Colon (tissue), 2 donors: ENCODE measurements at regions not wholly inside any gene's neighbourhood (a gene's known extent, or its start where the extent isn't known, plus 50 kb on each side); places are given as distances from the start of the nearest gene placed in this dataset.
"Not testable (repeated sequence)": the region's sequence is repeated elsewhere in the genome, so short reads cannot be mapped to it uniquely, and the experiment has no call there.

Experiments
- FAIRE-seq: peaks from 2 replicates; lab custom pipeline; 2012; peaks lifted over from hg19 to GRCh38; lab: Jason Lieb, UNC
- donor health status: control.
- donor health status: control.

DNA sequence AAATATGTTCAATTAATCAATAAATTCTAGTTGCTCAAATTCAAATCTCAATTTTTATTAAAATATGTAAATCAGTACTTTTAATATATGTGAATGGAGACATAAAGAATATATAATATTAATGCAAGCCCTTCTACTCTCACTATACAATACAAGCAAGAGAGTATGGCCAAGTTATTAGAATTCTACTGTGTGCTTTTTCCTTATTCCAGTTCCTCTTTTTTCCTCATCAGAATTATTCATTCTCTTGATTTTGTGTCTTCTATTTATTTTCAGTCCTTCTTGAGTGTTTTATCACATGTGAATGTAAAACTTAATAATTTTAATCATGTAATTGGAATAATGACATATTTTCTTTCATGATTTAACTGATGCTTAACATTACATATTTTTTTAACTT lies 276.8 kb downstream of the PCDH20 start:
- FAIRE-seq, result no peak

DNA sequence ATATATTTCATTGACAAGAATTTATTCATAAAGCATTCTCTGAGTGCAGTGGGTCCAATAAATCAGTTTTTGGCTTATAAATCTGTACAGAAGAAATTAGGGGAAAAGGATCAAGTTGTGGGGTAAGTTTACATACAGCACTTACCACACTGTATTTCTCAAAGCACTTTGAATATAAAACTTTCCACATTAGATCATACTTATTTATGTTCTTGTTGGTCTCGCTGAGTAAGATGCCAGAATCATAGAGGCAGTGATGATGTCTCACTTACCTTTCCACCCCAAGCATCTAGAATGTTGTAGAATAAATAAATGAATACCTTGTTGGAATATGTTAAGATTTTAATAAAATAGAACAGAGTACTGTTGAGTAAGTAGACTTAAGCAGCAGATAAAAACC lies 279.1 kb downstream of the PCDH20 start:
- FAIRE-seq, result no peak

DNA sequence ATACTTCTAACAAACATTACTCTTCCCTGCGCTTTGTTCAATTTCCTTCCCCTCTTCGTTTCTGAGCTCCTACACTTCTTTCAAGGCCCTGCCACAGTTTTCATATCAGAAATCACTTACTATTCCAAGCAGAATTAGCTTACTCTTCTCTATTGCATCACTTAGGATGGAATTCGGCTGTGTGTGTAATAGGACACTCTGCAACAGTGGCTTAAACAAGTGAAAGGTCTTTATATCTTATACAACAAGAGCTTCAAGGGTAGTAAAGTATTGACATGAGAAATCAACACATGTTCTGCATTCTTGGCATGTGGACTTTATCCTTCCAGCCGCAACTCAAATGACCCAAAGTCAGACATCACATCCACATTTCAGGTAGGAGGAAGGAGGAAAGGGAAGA lies 279.6 kb downstream of the PCDH20 start:
- no peak for FAIRE-seq

DNA sequence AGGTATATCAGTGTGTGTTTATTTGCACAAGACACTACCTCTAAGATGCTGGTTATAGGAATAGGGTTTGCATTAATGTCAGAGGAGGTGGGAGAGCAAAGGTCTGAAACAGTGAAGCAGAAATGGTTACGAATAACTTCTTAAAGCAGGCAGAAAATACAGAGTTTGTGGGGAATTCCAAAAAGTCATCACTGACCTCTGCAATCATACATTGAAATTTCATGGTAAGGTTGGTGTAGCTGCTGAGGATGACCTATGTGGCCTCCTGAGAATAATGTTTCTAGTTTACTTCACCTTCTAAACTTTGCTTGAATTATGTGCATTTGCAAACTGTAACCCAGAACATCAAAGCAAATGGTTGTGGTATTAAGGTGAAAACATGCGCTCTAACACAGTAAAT lies 280.1 kb downstream of the PCDH20 start:
- FAIRE-seq, result no peak

DNA sequence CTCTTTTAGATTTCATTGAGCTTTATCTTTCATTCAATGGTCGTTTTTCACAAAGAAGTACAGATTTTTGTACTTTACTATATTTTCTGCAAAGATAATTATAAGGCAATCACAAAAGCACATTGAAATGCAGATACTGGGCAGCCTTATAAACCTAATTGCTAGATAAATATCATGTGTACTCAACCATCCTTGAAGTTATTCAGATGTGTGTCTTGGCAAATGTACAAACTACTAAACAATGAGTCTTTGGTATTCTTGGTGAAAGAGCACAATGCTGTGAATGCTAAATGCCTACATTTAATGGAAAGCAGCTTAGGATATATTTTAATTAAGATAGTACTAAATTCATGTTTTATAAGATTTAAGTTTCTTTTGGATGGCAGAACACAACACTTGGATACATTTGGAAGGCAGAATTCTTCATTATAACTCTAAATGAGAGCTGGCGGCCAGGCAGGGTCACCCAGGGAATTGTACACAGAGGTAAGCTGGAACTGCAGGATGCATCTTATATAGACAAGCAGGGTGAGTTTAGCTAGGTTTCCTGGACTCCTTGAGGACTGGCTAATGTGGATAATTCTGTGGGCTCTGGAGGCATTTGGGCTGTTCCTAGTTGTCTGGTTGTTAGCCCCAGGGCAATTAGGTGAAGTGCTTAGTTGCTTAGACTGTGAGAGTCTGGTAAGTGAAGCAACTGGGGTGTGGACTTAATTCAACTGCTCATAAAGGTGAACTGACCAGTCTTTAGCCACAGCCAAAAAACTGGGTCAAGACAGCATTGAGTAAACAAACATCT lies 286.6 kb downstream of the PCDH20 start:
- FAIRE-seq, result no peak

DNA sequence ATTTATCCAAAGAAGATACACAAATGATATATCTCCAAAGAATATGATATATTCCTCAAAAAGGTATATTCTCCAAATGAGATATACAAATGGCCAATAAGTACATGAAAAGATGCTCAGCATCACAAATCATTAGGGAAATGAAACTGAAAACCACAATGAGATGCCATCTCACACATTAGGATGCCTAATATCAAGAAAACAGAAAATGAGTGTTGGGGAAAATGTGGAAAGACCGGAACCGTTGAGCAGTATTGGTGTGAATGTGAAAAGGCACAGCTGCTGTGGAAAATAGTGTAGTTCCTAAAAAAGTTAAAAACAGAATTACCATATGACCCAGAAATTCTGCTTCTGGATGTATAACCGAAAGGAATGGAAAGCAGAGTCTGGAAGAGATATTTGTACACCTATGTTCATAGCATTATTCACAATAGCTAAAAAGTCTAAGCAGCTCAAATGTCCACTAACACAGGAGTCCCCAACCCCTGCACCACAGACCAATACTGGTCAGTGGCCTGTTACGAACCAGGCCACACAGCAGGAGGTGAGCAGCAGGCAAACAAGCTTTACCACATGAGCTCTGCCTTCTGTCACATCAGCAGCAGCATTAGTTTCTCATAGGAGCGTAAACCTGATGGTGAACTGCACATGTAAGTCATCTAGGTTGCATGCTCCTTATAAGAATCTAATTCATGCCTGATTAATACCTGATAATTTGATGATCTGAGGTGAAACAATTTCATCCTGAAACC lies 291.9 kb downstream of the PCDH20 start:
- FAIRE-seq, result no peak

DNA sequence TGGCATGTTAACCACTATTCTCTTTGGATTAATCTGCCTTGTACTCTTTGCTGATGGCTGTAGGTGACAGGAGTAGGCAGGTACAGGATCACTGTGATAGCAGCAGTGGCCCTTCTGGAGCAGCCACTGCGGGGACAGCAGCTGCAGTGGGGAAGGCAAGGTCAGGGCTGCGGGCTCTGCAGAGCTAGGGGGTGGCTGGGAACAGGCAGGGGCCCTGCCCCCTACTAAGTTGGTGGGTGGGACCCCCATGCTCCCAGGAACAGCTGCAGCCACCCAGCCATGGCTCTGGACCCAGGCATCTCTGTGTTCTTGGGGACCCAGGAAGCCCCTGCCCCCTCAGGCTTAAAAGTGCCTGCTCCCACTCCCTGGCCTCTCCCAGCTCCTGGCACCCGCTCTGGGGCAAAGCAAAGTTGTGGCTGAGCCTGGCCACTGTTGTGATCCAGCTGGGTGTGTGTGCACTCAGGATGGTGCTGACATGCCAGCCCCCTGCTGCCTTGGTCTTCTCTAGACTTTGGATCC lies 302.4 kb downstream of the PCDH20 start:
- no peak for FAIRE-seq

DNA sequence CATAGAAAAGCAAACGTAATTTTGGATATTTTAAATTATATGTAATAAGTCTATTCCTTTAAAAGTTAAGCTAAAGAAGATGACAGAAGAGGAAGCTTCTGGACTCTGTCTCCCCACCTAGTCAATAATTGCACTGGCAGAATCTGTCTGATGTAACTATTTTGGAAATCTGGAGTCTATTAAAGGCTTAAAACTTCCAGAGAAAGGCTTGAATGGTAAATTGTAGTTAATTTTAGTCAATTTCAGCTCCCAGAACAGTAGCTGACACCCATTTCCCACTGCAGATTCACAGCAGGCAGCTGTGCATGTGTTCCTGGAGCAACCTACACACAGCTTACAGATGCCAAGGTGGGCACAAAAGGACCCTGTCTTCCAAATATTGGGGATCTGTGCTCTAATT lies 304.1 kb downstream of the PCDH20 start:
- FAIRE-seq, result no peak

DNA sequence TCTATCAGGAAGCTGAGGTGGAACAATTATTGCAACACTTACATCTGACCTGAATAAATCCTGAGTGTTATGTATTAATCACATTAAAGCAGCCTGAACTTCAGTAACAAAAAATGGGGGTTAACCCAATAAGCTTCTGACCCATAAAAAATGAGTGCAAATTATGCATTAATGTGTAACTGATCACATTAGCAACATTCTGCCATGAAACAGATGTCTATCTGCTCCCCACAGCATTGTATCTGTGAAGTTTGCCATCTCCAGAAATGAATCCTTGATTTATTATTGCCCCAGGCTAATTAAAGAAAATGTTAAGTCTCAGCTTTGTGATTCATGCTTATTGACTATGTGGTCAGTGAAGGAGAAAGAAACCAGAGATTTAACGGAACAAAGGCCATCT lies 304.9 kb downstream of the PCDH20 start:
- FAIRE-seq, result no peak

DNA sequence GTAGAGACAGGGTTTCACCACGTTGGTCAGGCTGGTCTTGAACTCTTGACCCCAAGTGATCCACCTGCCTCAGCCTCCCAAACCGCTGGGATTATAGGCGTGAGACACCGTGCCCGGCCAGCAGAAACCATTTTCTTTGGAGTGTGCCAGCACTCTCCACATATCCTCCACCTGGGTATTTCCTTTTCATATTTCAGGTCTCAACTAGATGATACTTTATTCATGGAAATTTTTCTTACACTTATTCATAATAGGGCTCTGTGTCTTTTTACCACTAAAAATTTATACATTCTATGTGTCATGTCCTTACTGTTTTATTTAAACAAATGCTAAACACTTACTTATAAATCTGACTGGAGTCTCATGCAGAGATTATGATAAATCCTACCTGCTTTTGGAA lies 305.9 kb downstream of the PCDH20 start:
- FAIRE-seq, result no peak

DNA sequence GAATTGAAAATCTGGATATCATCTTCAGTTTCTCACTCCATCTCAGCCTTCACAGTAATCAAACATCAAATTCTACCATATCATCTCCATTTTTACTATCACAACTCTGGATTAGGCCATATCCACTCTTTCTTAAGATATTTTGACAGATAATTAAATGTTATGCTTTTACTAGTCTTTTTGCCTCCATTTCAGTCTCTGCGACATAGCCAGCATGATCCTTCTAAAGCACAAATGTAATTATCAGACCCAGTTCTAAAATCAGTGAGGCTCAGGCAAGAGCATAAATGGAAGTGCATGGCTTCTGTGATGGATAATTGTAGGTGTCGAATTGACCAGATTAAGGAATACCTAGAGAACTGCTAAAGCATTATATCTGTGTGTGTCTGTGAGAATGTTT lies 307.7 kb downstream of the PCDH20 start:
- no peak for FAIRE-seq

DNA sequence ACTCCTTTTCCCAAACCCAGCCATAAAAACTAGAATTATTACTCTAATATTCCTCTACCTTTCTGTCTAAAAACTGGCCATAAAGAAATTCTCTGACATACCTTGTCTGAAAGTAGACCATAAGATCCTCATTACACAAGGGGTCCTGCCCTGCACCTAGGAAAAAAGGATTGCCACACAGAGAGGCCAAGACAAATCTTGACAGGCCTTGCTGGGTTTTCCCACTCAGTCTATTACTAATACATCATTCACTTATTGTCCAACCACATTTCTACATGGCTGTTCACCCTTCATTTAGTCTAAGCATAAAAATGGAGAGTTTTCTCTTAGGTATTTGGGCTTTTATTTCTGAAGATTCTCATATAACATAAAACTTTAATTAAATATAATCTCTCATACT lies 319.8 kb downstream of the PCDH20 start:
- FAIRE-seq, result no peak

DNA sequence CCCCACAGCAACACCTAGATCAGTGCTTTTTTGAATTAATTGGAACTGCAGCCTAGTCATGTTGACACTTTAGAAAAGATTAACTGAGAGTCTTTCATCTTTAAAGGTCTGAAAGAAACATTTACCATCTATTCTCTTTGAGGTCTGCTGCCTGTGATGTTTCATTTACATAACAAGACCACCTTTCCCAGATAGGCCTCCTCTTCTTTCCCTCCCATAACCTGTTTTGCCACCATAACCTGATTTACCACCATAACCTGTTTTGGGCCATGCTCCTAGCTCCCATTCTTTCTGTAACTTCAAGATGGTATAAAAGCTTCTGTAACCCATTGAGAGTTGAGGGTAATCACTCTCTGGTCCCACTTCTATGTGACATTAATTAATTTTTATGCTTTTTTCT lies 320.8 kb downstream of the PCDH20 start:
- FAIRE-seq, result no peak

DNA sequence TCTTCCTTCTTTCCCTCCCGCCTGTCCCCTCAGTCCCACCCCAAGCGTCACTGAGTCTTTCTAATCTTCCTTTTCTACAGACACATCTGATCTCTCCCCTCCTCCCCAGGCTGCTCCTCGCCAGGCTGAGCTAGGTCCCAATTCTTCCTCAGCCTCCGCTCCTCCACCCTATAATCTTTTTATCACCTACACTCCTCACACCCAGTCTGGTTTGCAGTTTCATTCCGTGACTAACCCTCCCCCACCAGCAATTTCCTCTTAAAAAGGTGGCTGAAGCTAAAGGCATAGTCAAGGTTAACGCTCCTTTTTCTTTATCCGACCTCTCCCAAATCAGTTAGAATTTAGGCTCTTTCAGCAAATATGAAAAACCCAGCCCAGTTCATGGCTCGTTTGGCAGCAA lies 325.8 kb downstream of the PCDH20 start:
- FAIRE-seq, result not testable (repeated sequence)

DNA sequence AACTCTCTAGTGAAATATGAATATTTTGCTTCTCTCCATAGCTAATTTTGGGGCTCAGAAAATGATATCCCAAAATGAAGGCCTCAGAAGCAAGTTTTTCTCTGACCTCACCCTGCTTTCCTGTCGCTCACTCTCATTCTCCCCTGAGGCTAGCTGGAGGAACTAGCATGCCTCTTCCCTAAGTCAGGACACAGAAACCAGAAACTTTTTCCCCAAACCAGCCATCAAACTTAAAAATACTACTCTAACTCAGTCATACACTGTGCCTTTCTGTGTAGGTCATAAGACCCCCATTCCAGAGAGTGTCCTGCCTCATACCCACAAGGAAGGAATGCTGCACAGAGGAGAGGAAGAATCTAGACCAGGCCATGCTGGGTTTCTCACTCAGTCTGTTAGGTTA lies 329.6 kb downstream of the PCDH20 start:
- FAIRE-seq, result no peak

DNA sequence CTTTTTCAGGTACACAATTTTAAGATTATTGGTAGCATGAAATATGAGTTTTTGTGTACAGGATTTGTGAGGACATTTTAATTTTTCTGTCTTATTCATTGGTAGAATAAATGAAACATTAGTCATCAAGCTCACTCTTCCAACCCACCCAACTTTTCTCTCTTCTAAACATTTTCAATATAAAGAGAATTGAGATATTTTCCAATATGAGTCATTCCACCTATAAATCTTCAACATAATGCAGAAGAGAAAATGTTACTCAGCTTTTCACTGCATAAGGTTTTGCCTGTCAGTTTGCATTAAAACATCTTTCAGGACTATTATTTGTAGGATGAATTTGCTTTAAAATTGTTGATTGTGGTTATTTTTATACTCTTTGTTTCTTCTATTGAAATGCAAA lies 330.7 kb downstream of the PCDH20 start:
- FAIRE-seq, result no peak

DNA sequence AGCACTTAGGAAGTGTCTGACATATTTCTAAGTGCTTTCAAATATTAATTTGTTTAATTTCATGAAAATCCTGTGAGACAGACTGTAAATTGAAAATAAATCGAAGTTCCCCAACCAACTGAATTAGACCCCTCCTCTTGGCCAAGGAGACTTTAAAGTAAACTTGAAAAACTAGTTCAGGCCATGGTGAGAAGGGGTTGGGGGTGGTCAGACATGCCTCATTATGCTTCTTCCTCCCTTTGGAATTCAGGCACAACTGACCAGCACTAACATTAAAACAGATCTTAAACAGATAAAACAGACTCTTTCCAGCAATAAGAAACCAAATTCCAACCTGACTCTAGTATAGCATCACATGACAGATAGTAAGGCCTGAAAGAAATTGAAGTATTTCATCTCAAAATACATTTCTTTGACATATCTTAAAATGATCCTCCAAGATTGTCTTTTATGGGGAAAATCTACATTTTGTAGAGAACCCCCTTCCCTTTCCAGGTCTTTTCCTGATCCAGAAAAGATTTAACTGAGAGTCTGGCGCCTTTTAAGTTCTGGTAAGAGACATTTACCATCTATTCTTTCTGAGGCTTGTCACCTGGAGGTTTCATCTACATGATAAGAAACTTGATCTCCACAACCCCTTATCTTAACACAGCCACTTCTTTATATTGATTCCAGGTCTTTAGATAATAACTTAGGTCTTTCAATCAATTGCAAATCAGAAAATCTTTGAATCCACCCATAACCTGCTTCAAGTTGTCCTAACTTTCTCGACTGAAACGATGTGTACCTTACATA lies 336.5 kb downstream of the PCDH20 start:
- FAIRE-seq, result no peak

DNA sequence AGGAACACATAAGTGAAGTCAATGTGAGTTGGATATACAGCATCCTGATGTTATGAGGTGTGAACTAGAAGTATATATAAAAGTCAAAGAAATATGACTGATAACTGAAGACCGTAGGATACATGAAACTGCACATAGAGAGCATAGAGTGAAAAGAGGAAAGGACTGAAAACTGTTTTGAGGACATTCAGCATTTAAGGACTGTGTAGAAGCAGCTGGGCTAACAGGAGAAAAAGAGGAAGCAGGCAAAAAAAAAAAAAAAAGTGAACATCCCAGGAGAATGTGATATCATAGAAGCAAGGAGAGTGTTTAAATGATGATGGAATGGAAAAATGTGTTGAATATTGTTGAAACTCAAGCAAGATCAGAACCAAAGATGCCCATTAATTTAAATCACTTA lies 363.5 kb downstream of the PCDH20 start:
- no peak for FAIRE-seq

DNA sequence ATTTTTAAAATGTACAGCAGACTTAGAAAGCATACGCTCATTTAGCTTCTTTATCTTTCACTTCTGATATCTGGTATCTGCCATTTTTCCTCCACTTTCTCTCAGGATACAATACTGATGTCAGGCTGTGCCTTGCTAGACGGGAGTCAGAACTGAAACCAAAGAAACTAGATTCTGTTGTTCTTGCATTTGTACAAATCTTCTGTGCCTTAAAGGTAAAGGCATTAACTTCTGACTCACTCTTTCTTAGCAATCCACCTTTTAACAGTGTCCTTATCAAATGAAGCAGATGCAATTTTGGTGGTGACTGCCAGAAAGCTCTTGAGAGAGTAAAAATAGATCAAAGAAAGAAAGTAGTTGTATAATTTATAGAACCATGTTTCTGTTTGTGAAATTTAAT lies 370.4 kb downstream of the PCDH20 start:
- FAIRE-seq, result no peak

DNA sequence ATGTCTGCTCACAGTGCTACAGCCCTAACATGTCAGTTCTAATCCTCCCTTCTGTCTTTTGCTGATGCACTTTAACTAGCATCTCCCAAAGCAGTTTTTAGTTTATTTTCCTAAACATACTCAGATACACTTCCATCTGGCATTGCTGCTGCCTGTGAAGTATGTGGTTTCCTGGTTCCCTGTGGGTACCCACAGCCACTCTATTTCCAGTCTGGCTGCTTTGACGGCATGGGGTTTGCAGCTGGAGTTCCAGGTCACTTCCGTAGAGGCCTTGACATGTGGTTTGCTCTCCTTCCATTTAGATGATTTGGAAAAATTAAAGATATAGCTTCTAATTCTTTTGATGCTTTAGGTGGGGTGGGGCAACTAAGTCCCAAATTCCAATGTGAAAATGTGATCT lies 375.5 kb downstream of the PCDH20 start:
- no peak for FAIRE-seq

DNA sequence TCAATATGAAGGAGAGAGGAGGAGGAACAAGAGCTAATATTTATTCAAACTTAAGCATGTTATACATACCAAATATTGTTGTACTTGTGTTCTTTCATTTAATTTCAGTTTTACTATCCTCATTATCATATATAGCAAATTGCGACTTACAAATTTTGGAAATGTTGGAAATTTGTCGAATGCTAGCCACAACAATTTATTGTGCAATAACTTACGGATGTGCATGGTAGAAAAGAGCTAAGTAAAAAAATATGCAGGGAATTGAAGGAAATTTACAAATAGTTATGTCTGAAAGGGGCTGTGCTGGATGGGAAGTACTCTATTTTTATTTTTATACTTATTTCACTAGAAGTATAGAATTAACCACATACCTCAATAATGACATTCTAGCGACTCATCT lies 376.3 kb downstream of the PCDH20 start:
- FAIRE-seq, result no peak

DNA sequence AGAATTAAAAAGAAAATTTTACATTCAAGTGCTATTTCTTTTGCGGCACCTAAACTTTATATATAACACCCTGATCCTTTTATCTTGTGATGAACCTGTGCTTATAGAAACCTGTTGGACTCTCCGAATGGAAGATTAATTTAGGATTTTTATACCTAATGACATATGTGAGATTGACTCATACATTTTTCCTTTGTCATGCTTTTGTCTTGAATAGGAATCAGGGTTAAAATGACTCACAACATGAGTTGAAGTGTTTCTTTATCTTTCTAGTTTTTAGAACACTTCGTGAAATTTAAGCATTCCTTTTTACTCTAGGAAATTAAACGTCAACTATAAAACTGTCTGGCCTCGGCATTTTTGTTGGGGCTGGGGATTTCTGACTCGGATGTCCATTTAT lies 378.9 kb downstream of the PCDH20 start:
- FAIRE-seq, result no peak

DNA sequence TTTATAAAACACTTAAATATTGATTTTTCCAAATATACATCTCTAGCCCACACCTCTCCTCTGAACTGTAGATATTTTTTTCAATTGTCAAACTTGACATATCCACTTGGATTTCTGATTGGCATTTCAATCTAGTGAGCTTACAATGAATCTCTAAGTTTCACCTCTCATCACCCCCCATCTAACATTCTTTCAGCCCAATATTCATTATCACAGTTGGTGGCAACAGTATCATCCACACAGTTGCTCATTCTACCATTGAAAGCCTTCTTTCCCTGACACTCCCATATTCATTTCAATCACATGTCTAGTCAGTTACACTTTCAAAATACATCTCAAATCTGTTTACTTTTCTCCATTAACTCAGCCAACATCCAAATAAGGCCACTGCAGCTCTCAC lies 385.2 kb downstream of the PCDH20 start:
- no peak for FAIRE-seq
